PC-9 (cell line): ENCODE measurements at regions not wholly inside any gene's neighbourhood (a gene's known extent, or its start where the extent isn't known, plus 50 kb on each side); places are given as distances from the start of the nearest gene placed in this dataset.

ENCODE experiments used
- CTCF ChIP-seq: fragments of 200-600 bp; sonication (generic); conservative IDR thresholded peaks from 2 replicates; pipeline ENCODE4 v1.6.1; 2017; ENCODE audit warnings: mixed run types, antibody characterized with exemption, mild to moderate bottlenecking, moderate library complexity
- EZH2 ChIP-seq: fragments of 200-600 bp; sonication (generic); IDR thresholded peaks from 2 replicates; pipeline ENCODE4 v1.8.0; 2017; ENCODE audit warnings: antibody characterized with exemption, low read depth

DNA sequence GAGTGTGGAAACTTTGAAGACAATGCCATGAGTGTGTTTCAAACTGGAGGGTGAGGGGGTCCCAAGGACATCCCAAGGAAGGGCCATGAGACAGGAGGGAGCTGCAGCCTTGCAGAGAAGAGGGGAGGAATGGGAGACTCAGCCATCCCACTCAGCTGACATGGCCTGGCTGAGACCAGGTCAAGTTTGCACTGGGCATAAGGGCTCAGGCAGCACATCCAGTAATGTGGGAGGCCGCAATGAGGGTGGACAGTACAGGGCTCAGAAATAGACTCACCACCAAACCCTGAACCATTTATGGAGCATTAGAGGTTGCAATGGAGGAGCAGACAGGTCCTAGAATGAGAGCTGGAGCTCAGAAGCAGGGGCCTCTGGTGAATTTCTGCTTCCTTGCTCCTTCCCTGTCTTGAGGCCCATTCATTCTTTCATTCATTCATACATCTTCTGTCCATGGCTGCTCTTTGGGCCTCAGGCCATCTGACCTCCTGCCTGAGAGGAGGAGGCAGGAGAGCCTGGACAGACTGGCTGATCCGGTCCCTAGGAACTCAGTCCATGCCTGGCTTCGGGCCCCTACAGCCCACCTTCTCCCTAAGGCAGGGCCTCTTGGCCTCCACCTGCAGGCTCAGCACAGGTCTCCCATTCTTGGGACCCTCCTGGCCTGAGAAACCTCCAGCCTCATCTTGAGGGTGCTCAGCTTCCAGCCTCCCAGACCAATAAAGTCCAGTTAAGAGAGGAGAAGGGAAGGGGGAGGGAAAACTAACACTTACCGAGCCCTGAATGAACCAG lies 70.5 kb upstream of the CDH5 start:
- TF ChIP-seq CTCF, result no peak
- TF ChIP-seq EZH2, result no peak
